GM18867 (cell line): ENCODE measurements at regions not wholly inside any gene's neighbourhood (a gene's known extent, or its start where the extent isn't known, plus 50 kb on each side); places are given as distances from the start of the nearest gene placed in this dataset.

Source experiments
- ATAC-seq: cut with Tn5 transposase; IDR thresholded peaks from one replicate; pipeline ENCODE4 v1.9.1; 2021; ENCODE audit warnings: mild to moderate bottlenecking, moderate library complexity; ENCODE audit not compliant: unreplicated experiment

DNA sequence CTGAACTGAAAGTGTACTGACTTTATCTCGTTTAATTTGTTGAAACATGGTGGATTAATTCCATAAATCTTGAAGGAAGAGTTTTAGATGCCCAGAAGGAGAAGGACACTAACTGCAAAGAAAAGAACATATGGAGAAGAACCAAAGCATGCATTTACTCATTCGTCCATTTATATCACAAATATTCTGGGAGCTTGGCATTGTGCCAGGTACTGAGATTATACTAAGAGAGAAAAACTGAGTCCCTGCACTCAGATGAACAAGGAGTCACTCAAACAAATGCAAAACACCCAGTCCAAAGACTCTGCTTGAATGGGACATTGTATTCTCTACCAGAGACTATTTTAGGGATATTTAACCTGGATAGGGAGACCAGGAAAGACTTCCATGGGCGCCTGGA lies 588.0 kb upstream of the MGMT start:
- ATAC-seq: no peak

- ATAC-seq: no peak
Measured at GRCh38 chr10:128879441-128880140, 587.5 kb upstream of the MGMT start.

GRCh38 chr10:128880159-128880725 lies 586.8 kb upstream of the MGMT start:
- ATAC-seq: no peak

DNA sequence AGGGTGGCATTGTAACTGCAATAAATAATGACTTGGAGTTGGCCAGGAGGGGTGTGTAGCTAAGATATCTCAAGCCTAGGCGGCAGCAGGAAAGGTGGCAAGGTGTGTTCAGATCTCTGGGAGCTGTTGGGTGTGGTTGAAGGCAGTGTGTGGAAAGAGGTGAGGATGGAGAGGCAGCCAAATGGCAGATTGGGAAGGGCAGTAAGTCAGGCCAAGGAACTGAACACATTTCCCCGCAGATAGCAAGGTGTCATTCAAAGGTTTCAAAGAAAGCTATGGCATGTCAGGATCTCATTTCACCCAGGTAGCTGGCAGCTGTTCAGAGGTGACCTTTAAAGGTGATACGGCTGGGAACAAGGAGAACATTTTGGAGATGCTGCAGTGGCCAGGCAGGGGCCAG lies 586.0 kb upstream of the MGMT start:
- no peak for ATAC-seq

GRCh38 chr10:128883231-128884032 lies 583.6 kb upstream of the MGMT start:
- ATAC-seq: no peak

- ATAC-seq: no peak
Measured at GRCh38 chr10:128884033-128884425, 583.0 kb upstream of the MGMT start.

GRCh38 chr10:128884496-128885072 lies 582.5 kb upstream of the MGMT start:
- ATAC-seq: no peak

DNA sequence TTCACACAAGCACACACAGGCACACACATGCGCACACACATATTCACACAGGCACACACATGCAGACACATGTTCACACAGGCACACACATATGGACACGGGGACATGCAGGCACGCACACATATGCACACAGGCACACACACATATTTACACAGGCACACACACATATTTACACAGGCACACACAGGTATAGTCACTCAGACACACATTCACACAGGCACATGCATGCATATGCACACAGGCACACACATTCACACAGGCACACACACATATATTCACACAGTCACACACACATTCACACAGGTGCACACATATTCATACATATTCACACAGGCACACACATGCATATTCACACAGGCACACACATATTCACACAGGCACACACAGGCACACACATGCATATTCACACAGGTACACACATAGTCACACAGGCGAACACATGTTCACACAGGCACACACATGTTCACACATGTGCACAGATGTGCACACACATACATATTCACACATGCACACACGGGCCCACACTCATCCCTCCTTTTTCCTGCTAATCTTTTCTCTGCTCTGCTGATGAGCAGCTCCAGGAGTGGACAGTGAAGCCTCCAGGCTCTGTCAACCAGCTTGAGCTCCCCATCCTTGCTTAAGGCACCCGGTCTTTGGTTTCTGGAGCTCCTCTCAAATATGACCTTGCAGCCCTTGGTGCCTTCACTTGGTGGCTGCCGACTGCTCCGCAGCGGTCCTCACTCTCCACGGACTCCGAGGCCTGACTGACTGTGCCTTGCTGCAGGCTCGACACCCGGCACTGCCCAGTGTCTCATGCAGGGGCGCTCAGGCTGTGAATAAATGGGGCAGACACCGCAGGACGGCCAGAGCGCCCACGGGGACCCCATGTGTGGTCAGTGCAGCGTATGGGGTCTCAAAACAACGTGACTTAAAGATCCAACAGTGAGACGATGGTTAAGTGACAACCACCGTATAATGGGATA lies 581.2 kb upstream of the MGMT start:
- ATAC-seq: no peak

- ATAC-seq: no peak
Measured at GRCh38 chr10:128887856-128888255, 579.2 kb upstream of the MGMT start.

GRCh38 chr10:128892005-128892404 lies 575.0 kb upstream of the MGMT start:
- no peak for ATAC-seq

DNA sequence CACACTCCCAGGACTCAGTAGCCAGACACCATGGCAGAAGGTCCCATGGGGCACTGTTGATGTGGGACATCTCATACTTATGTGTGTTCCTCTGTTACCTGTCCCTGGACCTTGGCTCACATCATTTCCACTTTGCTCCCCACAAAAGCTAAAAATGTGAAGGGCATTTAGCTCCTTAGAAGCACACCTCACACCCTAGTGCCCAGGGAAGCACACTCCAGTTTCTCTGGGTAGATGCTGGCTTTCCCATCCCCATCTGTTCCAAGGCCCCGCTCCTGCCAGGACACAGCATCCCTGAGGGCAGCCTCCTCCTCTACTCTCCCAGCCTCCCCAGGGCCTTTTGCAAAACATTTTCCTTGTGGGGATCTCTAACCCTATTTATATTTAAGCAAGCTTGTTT lies 572.4 kb upstream of the MGMT start:
- no peak for ATAC-seq

- no peak for ATAC-seq
Measured at GRCh38 chr10:128895473-128895872, 571.6 kb upstream of the MGMT start.

GRCh38 chr10:128896116-128896795 lies 570.8 kb upstream of the MGMT start:
- ATAC-seq: no peak

DNA sequence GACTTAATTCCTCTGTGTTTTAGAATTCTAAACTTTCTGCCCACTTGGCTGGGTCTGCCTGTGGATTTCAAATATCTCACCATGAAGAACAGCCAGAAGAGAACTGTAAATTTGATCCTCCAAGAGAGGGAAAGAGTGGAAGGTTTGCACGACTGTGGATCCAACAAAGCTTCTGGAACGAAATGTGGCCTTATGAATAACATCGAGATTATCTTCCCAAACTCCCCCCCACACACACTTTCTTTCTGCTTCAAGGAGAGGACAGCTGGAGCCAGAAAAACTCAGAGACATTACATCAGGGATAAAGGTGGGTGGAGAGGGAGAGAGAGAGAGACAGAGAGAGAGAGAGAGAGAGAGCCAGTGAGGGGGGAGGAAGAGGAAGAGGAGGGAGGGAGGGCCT lies 570.1 kb upstream of the MGMT start:
- ATAC-seq: no peak

DNA sequence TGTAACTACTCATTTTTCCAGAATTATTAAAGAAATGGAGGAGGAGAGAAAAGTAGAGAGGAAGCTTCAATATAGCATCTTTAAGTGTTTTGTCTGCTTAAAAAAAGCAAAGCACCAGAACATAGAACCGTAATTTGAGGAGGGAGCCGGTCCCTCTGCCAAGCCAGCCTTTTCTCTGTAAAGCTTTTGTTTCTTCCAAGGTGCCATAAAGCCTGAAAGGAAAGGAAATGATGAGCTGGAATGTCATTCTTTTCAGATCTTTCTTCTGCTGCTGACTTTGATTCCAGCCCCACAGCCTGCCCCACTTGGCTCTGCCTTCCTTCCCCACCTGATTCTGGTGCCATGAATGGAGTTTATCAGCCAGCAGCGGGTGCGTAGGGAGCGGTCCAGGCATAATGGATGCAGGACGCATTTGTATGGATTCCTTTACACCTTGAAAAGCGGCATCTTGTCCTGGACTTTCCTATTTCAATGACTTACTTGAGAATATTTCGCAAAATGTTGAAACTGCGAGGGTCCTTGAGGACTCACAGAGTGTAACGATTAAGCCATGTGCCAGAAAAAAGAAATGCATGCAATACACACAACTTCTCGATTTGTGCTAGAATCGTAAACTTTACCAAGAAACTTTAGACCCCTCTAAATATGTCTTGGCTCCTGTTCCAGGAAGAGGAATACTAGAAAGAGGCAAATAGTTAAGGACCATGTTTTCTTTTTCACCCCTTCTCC lies 569.5 kb upstream of the MGMT start:
- no peak for ATAC-seq

- ATAC-seq: no peak
Measured at GRCh38 chr10:128898133-128898915, 568.7 kb upstream of the MGMT start.

GRCh38 chr10:128898916-128899195 lies 568.2 kb upstream of the MGMT start:
- no peak for ATAC-seq

DNA sequence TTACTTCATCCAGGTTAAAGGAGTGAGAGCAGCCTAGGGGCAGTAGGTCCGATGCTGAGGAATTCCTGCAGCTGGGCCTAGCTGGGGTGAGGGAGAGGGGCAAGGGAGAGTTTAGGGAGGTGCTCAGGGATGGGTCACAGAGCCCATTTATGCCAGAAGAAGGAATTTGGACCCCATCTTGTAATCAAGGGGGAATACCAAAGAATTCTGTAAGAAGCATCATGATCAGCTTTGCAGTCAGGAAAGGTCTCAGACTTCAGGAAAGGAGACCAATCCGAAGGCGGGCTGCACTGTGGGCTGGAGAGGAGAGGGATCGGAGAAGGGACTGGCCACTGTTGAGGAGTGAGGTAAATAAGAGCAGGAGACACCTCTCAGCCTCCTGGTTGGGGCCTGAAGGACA lies 566.6 kb upstream of the MGMT start:
- no peak for ATAC-seq

- ATAC-seq: no peak
Measured at GRCh38 chr10:128901236-128901635, 565.8 kb upstream of the MGMT start.
